ENCODE measurements at regions not wholly inside any gene's neighbourhood (a gene's known extent, or its start where the extent isn't known, plus 50 kb on each side); places are given as distances from the start of the nearest gene placed in this dataset.

DNA sequence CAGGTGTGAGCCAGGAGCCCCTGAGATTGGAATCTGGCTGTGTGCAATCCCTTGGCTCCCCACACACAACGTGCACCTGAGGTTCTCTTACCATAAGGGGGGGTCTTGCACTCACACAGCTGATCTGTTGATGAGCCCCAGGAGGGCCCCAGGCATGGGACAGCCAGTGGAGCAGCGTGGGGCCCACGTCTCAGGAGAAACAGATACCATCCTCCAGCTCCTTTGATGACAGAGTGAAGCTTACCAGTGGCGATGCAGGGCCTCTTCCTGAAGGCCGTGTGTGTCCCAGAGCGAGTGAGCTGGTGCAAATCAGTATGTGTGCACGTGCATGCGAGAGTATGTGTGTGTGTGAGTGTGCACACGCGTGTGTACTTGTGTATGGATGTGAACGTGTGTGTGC is 287.4 kb downstream of the IRX1 start:
- no peak for TF ChIP-seq SIN3A (IDR thresholded peaks at IDR 0.05; ENCODE audit: borderline replicate concordance, insufficient read depth, low read length)
- TF ChIP-seq, protein P1, sequence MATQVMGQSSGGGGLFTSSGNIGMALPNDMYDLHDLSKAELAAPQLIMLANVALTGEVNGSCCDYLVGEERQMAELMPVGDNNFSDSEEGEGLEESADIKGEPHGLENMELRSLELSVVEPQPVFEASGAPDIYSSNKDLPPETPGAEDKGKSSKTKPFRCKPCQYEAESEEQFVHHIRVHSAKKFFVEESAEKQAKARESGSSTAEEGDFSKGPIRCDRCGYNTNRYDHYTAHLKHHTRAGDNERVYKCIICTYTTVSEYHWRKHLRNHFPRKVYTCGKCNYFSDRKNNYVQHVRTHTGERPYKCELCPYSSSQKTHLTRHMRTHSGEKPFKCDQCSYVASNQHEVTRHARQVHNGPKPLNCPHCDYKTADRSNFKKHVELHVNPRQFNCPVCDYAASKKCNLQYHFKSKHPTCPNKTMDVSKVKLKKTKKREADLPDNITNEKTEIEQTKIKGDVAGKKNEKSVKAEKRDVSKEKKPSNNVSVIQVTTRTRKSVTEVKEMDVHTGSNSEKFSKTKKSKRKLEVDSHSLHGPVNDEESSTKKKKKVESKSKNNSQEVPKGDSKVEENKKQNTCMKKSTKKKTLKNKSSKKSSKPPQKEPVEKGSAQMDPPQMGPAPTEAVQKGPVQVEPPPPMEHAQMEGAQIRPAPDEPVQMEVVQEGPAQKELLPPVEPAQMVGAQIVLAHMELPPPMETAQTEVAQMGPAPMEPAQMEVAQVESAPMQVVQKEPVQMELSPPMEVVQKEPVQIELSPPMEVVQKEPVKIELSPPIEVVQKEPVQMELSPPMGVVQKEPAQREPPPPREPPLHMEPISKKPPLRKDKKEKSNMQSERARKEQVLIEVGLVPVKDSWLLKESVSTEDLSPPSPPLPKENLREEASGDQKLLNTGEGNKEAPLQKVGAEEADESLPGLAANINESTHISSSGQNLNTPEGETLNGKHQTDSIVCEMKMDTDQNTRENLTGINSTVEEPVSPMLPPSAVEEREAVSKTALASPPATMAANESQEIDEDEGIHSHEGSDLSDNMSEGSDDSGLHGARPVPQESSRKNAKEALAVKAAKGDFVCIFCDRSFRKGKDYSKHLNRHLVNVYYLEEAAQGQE (IDR thresholded peaks at IDR 0.05; ENCODE audit: insufficient read depth in 1 of 2, low read depth in 2 of 2, low read length in 2 of 2) = no peak
- no peak for TF ChIP-seq POLR2AphosphoS5 (IDR thresholded peaks at IDR 0.05; ENCODE audit: low read depth, low read length)
- TF ChIP-seq TAF1 (IDR thresholded peaks at IDR 0.05; ENCODE audit: borderline replicate concordance, insufficient read depth, low read length) = no peak
- no peak for TF ChIP-seq FOXP2 (optimal IDR thresholded peaks at IDR 0.05; ENCODE audit: borderline replicate concordance, extremely low read depth, extremely low read length, insufficient read depth)

DNA sequence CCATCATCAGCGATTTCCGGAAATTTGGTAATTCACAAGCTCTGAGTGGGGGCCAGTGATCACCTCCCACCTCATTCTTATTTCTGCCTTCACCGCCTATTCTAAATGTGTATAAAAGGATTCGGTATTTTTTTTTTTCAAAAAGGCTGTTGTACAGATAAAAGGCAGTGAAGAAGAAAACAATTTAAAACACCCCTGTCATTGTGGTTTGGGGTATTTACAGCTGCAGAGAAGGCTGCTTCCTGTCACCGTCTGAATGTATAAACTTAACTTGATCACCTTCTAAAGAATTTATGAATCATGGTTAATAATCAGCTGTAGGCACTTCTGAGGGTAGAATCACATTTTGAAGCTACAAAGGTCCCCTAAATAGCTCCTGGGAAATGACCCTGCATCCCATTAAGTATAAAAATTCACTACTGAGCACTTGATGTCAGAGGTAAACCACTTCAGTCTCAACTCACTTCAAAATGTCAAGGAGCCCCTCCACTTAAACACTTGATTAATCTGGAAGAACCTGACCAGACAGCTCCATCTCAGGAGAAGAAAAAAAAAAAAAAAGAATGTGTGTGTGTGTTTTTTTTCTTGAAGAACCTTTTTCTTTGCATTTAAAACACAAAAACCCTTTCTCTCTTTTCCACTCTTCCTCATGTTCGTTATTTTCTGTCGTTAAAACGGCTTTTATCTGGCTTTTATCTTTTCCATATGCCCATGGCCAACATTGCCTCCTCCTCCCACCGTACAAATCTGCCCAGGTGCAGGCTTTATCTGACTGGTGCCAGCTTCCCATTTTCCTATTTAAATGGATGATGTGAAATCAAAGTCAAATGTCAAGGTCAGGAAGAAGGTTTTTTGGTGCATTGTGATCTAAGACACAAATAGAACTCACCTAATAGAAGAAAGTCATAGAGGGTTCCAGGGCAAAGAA is 291.2 kb downstream of the IRX1 start:
- no peak for TF ChIP-seq FOXP2 (optimal IDR thresholded peaks at IDR 0.05; ENCODE audit: borderline replicate concordance, extremely low read depth, extremely low read length, insufficient read depth)

GRCh38 chr5:3888310-3888709 is 292.7 kb downstream of the IRX1 start:
- TF ChIP-seq, protein P1 (IDR thresholded peaks at IDR 0.05; ENCODE audit: insufficient read depth in 1 of 2, low read depth in 2 of 2, low read length in 2 of 2) = no peak
- TF ChIP-seq FOXP2 (optimal IDR thresholded peaks at IDR 0.05; ENCODE audit: borderline replicate concordance, extremely low read depth, extremely low read length, insufficient read depth) (no peak), POLR2AphosphoS5 (IDR thresholded peaks at IDR 0.05; ENCODE audit: low read depth, low read length) (no peak), TAF1 (IDR thresholded peaks at IDR 0.05; ENCODE audit: borderline replicate concordance, insufficient read depth, low read length) (no peak), SIN3A (IDR thresholded peaks at IDR 0.05; ENCODE audit: borderline replicate concordance, insufficient read depth, low read length) (no peak)

GRCh38 chr5:3889412-3890142 is 293.9 kb downstream of the IRX1 start:
- TF ChIP-seq SIN3A (IDR thresholded peaks at IDR 0.05; ENCODE audit: borderline replicate concordance, insufficient read depth, low read length) (no peak), TAF1 (IDR thresholded peaks at IDR 0.05; ENCODE audit: borderline replicate concordance, insufficient read depth, low read length) (no peak), POLR2AphosphoS5 (IDR thresholded peaks at IDR 0.05; ENCODE audit: low read depth, low read length) (no peak), FOXP2 (optimal IDR thresholded peaks at IDR 0.05; ENCODE audit: borderline replicate concordance, extremely low read depth, extremely low read length, insufficient read depth) (no peak)
- TF ChIP-seq, protein P1 (IDR thresholded peaks at IDR 0.05; ENCODE audit: insufficient read depth in 1 of 2, low read depth in 2 of 2, low read length in 2 of 2) = no peak

DNA sequence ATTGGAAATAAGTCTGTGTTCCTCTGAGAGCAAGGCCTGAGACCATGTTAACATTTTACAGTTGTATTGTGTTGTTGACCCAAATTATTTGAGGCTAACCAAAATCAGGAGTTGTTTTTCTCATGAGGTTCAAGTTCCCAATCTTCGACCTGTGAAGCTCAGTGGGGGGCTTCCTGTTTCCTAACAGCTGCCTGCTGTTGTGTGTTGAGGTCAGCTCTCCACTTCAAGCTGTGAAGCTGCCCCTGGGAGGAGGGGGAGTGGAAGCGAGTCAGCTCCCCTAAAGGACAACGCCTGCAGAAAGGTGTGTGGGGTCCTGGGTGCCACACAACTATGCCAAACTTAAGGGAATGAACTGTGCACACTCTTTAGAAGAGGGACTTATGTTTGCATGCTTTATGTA is 295.5 kb downstream of the IRX1 start:
- no peak for TF ChIP-seq FOXP2 (optimal IDR thresholded peaks at IDR 0.05; ENCODE audit: borderline replicate concordance, extremely low read depth, extremely low read length, insufficient read depth)
- no peak for TF ChIP-seq POLR2AphosphoS5 (IDR thresholded peaks at IDR 0.05; ENCODE audit: low read depth, low read length)
- no peak for TF ChIP-seq SIN3A (IDR thresholded peaks at IDR 0.05; ENCODE audit: borderline replicate concordance, insufficient read depth, low read length)

GRCh38 chr5:3893527-3893926 is 297.9 kb downstream of the IRX1 start:
- TF ChIP-seq TAF1 (IDR thresholded peaks at IDR 0.05; ENCODE audit: borderline replicate concordance, insufficient read depth, low read length) (no peak), POLR2AphosphoS5 (IDR thresholded peaks at IDR 0.05; ENCODE audit: low read depth, low read length) (no peak), FOXP2 (optimal IDR thresholded peaks at IDR 0.05; ENCODE audit: borderline replicate concordance, extremely low read depth, extremely low read length, insufficient read depth) (no peak)
- TF ChIP-seq, protein P1 (IDR thresholded peaks at IDR 0.05; ENCODE audit: insufficient read depth in 1 of 2, low read depth in 2 of 2, low read length in 2 of 2) = no peak

All from PFSK-1 (cell line).